HEK293T (cell line): ENCODE measurements at regions not wholly inside any gene's neighbourhood (a gene's known extent, or its start where the extent isn't known, plus 50 kb on each side); places are given as distances from the start of the nearest gene placed in this dataset.

ENCODE experiments used
- CTCF ChIA-PET: fragments of 350-600 bp; formaldehyde crosslinking; extraction: SDS; loops from one replicate; lab custom pipeline; 2021; ENCODE audit warnings: antibody characterized with exemption, inconsistent platforms; lab: Yijun Ruan, JAX
- POLR2A ChIA-PET: fragments of 350-600 bp; formaldehyde crosslinking; extraction: SDS; loops from one replicate; lab custom pipeline; 2020; ENCODE audit warnings: antibody characterized with exemption, inconsistent platforms; lab: Yijun Ruan, JAX
- DNase-seq: peaks from one replicate; pipeline ENCODE4 v3.0.0; 2012; ENCODE audit warnings: mixed read lengths; ENCODE audit errors: extremely low spot score
- ARNT ChIP-seq: fragments of 450-650 bp; IDR thresholded peaks from 2 replicates; pipeline ENCODE4 v1.6.1; 2017; ENCODE audit warnings: mild to moderate bottlenecking
- BHLHE40 ChIP-seq: fragments of 450-650 bp; IDR thresholded peaks from 2 replicates; pipeline ENCODE4 v1.6.1; 2016; ENCODE audit warnings: mild to moderate bottlenecking, moderate library complexity, borderline replicate concordance
- CTBP1 ChIP-seq: fragments of 450-650 bp; IDR thresholded peaks from 2 replicates; pipeline ENCODE4 v1.6.1; 2016; ENCODE audit warnings: borderline replicate concordance
- ELF4 ChIP-seq: fragments of 450-650 bp; IDR thresholded peaks from 2 replicates; pipeline ENCODE4 v1.6.1; 2017; ENCODE audit warnings: antibody characterized with exemption
- FOXA1 ChIP-seq: fragments of 450-650 bp; IDR thresholded peaks from 2 replicates; pipeline ENCODE4 v1.6.1; 2016; ENCODE audit warnings: mild to moderate bottlenecking
- FOXK2 ChIP-seq: fragments of 450-650 bp; IDR thresholded peaks from 2 replicates; pipeline ENCODE4 v1.6.1; 2016; ENCODE audit warnings: mild to moderate bottlenecking
- FOXM1 ChIP-seq: fragments of 450-650 bp; IDR thresholded peaks from 2 replicates; pipeline ENCODE4 v1.6.1; 2017; ENCODE audit warnings: mild to moderate bottlenecking, borderline replicate concordance
- HDGF ChIP-seq: fragments of 450-650 bp; IDR thresholded peaks from 2 replicates; pipeline ENCODE4 v1.6.1; 2017; ENCODE audit warnings: antibody characterized with exemption, borderline replicate concordance
- L3MBTL2 ChIP-seq: fragments of 450-650 bp; conservative IDR thresholded peaks from 2 replicates; pipeline ENCODE4 v1.6.1; 2016; ENCODE audit warnings: mild to moderate bottlenecking
- LEF1 ChIP-seq: fragments of 450-650 bp; IDR thresholded peaks from 2 replicates; pipeline ENCODE4 v1.6.1; 2017; ENCODE audit warnings: mild to moderate bottlenecking, borderline replicate concordance
- NFRKB ChIP-seq: fragments of 450-650 bp; IDR thresholded peaks from 2 replicates; pipeline ENCODE4 v1.6.1; 2016; ENCODE audit warnings: mild to moderate bottlenecking, moderate library complexity
- PKNOX1 ChIP-seq: fragments of 450-650 bp; IDR thresholded peaks from 2 replicates; pipeline ENCODE4 v1.6.1; 2016
- SP1 ChIP-seq: fragments of 450-650 bp; IDR thresholded peaks from 2 replicates; pipeline ENCODE4 v1.6.1; 2017
- SUZ12 ChIP-seq: fragments of 450-650 bp; IDR thresholded peaks from 2 replicates; pipeline ENCODE4 v1.6.1; 2016; ENCODE audit warnings: mild to moderate bottlenecking
- TARDBP ChIP-seq: fragments of 450-650 bp; IDR thresholded peaks from 2 replicates; pipeline ENCODE4 v1.6.1; 2016
- ZNF384 ChIP-seq: fragments of 450-650 bp; IDR thresholded peaks from 2 replicates; pipeline ENCODE4 v1.6.1; 2016

GRCh38 chr9:117541181-117541580 is 126.3 kb upstream of the ASTN2 start:
- ChIA-PET CTCF (no interaction called here), POLR2A (no interaction called here)
- TF ChIP-seq LEF1 (no peak), SUZ12 (no peak), ELF4 (no peak), NFRKB (no peak), SP1 (no peak), ZNF384 (no peak), BHLHE40 (no peak), L3MBTL2 (no peak), FOXK2 (no peak)
- DNase-seq = no peak

- POLR2A ChIA-PET = no interaction called here
- DNase-seq = no peak
- no peak for TF ChIP-seq ZNF384
- CTCF ChIA-PET = no interaction called here
Observed at GRCh38 chr9:117535973-117536372, 121.1 kb upstream of the ASTN2 start.

GRCh38 chr9:117535434-117535833 is 120.6 kb upstream of the ASTN2 start:
- DNase-seq = no peak
- TF ChIP-seq CTBP1 = no peak
- TF ChIP-seq L3MBTL2 = no peak
- TF ChIP-seq FOXM1 = no peak
- POLR2A ChIA-PET = no interaction called here
- CTCF ChIA-PET = no interaction called here

GRCh38 chr9:117528225-117528624 is 113.4 kb upstream of the ASTN2 start:
- TF ChIP-seq L3MBTL2 = no peak
- TF ChIP-seq CTBP1 = no peak
- TF ChIP-seq FOXK2 = no peak
- no peak for TF ChIP-seq PKNOX1
- TF ChIP-seq ARNT = no peak
- no peak for TF ChIP-seq NFRKB
- no peak for TF ChIP-seq TARDBP
- no peak for TF ChIP-seq FOXA1
- no peak for TF ChIP-seq HDGF
- TF ChIP-seq ZNF384 = no peak
- TF ChIP-seq ELF4 = no peak
- TF ChIP-seq SUZ12 = no peak
- TF ChIP-seq LEF1 = no peak
- TF ChIP-seq FOXM1 = no peak
- TF ChIP-seq BHLHE40 = no peak
- no peak for TF ChIP-seq SP1
- POLR2A ChIA-PET = no interaction called here
- CTCF ChIA-PET = no interaction called here
- DNase-seq = no peak

GRCh38 chr9:117526674-117527073 is 111.8 kb upstream of the ASTN2 start:
- no peak for TF ChIP-seq CTBP1
- TF ChIP-seq ELF4 = no peak
- TF ChIP-seq FOXA1 = no peak
- no peak for TF ChIP-seq SUZ12
- TF ChIP-seq FOXM1 = no peak
- TF ChIP-seq FOXK2 = no peak
- no peak for TF ChIP-seq BHLHE40
- no peak for TF ChIP-seq ARNT
- no peak for TF ChIP-seq PKNOX1
- TF ChIP-seq LEF1 = no peak
- TF ChIP-seq ZNF384 = no peak
- DNase-seq = no peak
- ChIA-PET CTCF (no interaction called here), POLR2A (no interaction called here)

- POLR2A ChIA-PET = no interaction called here
- TF ChIP-seq NFRKB = no peak
- CTCF ChIA-PET = no interaction called here
- DNase-seq = no peak
Observed at GRCh38 chr9:117523531-117524153, 108.8 kb upstream of the ASTN2 start.

- DNase-seq = no peak
- CTCF ChIA-PET = no interaction called here
Observed at GRCh38 chr9:117521293-117521692, 106.4 kb upstream of the ASTN2 start.

More at GRCh38 chr9:117521293-117521692, 106.4 kb upstream of the ASTN2 start:
- POLR2A ChIA-PET = no interaction called here
- no peak for TF ChIP-seq FOXM1
- no peak for TF ChIP-seq NFRKB
- no peak for TF ChIP-seq SP1
- TF ChIP-seq ARNT = no peak
- TF ChIP-seq PKNOX1 = no peak
- TF ChIP-seq CTBP1 = no peak
- TF ChIP-seq HDGF = no peak
- TF ChIP-seq LEF1 = no peak
- TF ChIP-seq FOXK2 = no peak
- TF ChIP-seq SUZ12 = no peak
- no peak for TF ChIP-seq BHLHE40
- no peak for TF ChIP-seq FOXA1
- no peak for TF ChIP-seq ELF4
- no peak for TF ChIP-seq L3MBTL2
